PC-9 (cell line): ENCODE measurements at regions not wholly inside any gene's neighbourhood (a gene's known extent, or its start where the extent isn't known, plus 50 kb on each side); places are given as distances from the start of the nearest gene placed in this dataset.

Experiments
- BruUV-seq: library from RNA; stranded (reverse); fragments of 400-500 nt; replicated peaks from 2 replicates; lab custom pipeline; 2021; lab: Mats Ljungman, UMichigan
- CTCF ChIA-PET: fragments of 300-600 bp; sonication (Branson Sonifier 250); formaldehyde crosslinking; loops from one replicate; lab custom pipeline; 2022; ENCODE audit warnings: antibody characterized with exemption; lab: Charles Lee
- POLR2A ChIA-PET: fragments of 300-600 bp; sonication (Branson Sonifier 250); formaldehyde crosslinking; loops from one replicate; lab custom pipeline; 2022; ENCODE audit warnings: antibody characterized with exemption; ENCODE audit not compliant: unreplicated experiment; lab: Charles Lee
- DNase-seq, 2 experiments: peaks; one replicate each; pipeline versions ENCODE4 v3.0.0 to v3.0.0-alpha.2; 2015 to 2022; ENCODE audit warnings: mixed read lengths in 1 of 2
- H2AFZ ChIP-seq: fragments of 200-600 bp; sonication (generic); 2 replicates; pipeline ENCODE4 v1.8.1; 2017; ENCODE audit warnings: antibody characterized with exemption
- H3F3A ChIP-seq: fragments of 200-600 bp; sonication (generic); 2 replicates; pipeline ENCODE4 v1.8.1; 2017; ENCODE audit warnings: antibody characterized with exemption, mild to moderate bottlenecking, low read depth; ENCODE audit not compliant: insufficient read depth
- H3K27ac ChIP-seq: fragments of 200-600 bp; sonication (generic); 2 replicates; pipeline ENCODE4 v1.6.1; 2016; ENCODE audit warnings: mixed run types
- H3K27me3 ChIP-seq: fragments of 200-600 bp; sonication (generic); 2 replicates; pipeline ENCODE4 v1.6.1; 2016; ENCODE audit warnings: low read depth, mixed run types; ENCODE audit not compliant: insufficient read depth
- H3K36me3 ChIP-seq: fragments of 200-600 bp; sonication (generic); 2 replicates; pipeline ENCODE4 v1.6.1; 2016; ENCODE audit warnings: low read depth, mixed run types
- H3K4me1 ChIP-seq: fragments of 200-600 bp; sonication (generic); replicated peaks from 2 replicates; pipeline ENCODE4 v1.6.1; 2016; ENCODE audit warnings: mixed run types; ENCODE audit not compliant: insufficient read depth
- H3K4me2 ChIP-seq: fragments of 200-600 bp; sonication (generic); 2 replicates; pipeline ENCODE4 v1.6.1; 2017; ENCODE audit warnings: mixed run types
- H3K4me3 ChIP-seq: fragments of 200-600 bp; sonication (generic); 2 replicates; pipeline ENCODE4 v1.6.1; 2016; ENCODE audit warnings: mixed run types
- H3K79me2 ChIP-seq: fragments of 200-600 bp; sonication (generic); 2 replicates; pipeline ENCODE4 v1.6.1; 2017; ENCODE audit warnings: low read depth, mixed run types
- H3K9me2 ChIP-seq: fragments of 200-600 bp; sonication (generic); 2 replicates; pipeline ENCODE4 v1.8.1; 2017; ENCODE audit warnings: mild to moderate bottlenecking; ENCODE audit not compliant: insufficient read depth
- H3K9me3 ChIP-seq: fragments of 200-600 bp; sonication (generic); 2 replicates; pipeline ENCODE4 v1.8.1; 2016; ENCODE audit warnings: low read depth; ENCODE audit not compliant: insufficient read depth
- H4K20me1 ChIP-seq: fragments of 200-600 bp; sonication (generic); 2 replicates; pipeline ENCODE4 v1.8.1; 2017; ENCODE audit not compliant: insufficient read depth
- CTCF ChIP-seq: fragments of 200-600 bp; sonication (generic); conservative IDR thresholded peaks from 2 replicates; pipeline ENCODE4 v1.6.1; 2017; ENCODE audit warnings: mixed run types, antibody characterized with exemption, mild to moderate bottlenecking, moderate library complexity
- EZH2 ChIP-seq: fragments of 200-600 bp; sonication (generic); IDR thresholded peaks from 2 replicates; pipeline ENCODE4 v1.8.0; 2017; ENCODE audit warnings: antibody characterized with exemption, low read depth
- intact Hi-C: fragments of 100-400 bp; cut with micrococcal nuclease; formaldehyde crosslinking; loops from one replicate; pipeline ENCODE4 v1.10.0; 2022; ENCODE audit not compliant: unreplicated experiment

- CTCF ChIA-PET = no interaction called here
- no peaks in the 10 kb centered on the region for H3K27me3 ChIP-seq
- intact Hi-C loops = no loop called here
- H3K4me1 ChIP-seq = no peaks in the 10 kb centered on the region
- H3K9me2 ChIP-seq = no peaks in the 10 kb centered on the region
- POLR2A ChIA-PET = no interaction called here
- no peak overlapping the region for H3K4me3 ChIP-seq
- H3K36me3 ChIP-seq = no peaks in the 10 kb centered on the region
- DNase-seq = no peak
- H3K27ac ChIP-seq = no peak overlapping the region
- no peak overlapping the region for H2AFZ ChIP-seq
- H3F3A ChIP-seq = no peaks in the 10 kb centered on the region
- no peaks in the 10 kb centered on the region for H3K79me2 ChIP-seq
- H3K4me2 ChIP-seq = no peak overlapping the region
- TF ChIP-seq EZH2 (no peak), CTCF (no peak)
- no peaks in the 10 kb centered on the region for H4K20me1 ChIP-seq
- no peaks in the 10 kb centered on the region for H3K9me3 ChIP-seq
- no TSS peak for BruUV-seq
Measured at GRCh38 chr1:199510314-199510713, 517.2 kb upstream of the NR5A2 start.

GRCh38 chr1:199512037-199512710, 515.3 kb upstream of the NR5A2 start:
- TF ChIP-seq CTCF = no peak
- TF ChIP-seq EZH2 = no peak

GRCh38 chr1:199515261-199515660, 512.2 kb upstream of the NR5A2 start:
- Histone ChIP-seq H3K4me3 (no peak overlapping the region), H3K27me3 (no peaks in the 10 kb centered on the region), H3K9me3 (no peaks in the 10 kb centered on the region), H3F3A (no peaks in the 10 kb centered on the region), H3K9me2 (no peaks in the 10 kb centered on the region), H3K27ac (no peak overlapping the region), H4K20me1 (no peaks in the 10 kb centered on the region), H3K79me2 (no peaks in the 10 kb centered on the region), H3K4me2 (no peak overlapping the region), H3K4me1 (no peaks in the 10 kb centered on the region), H3K36me3 (no peaks in the 10 kb centered on the region), H2AFZ (no peak overlapping the region)
- POLR2A ChIA-PET = no interaction called here
- TF ChIP-seq EZH2 (no peak), CTCF (no peak)
- intact Hi-C loops = no loop called here
- CTCF ChIA-PET = no interaction called here
- no peak for DNase-seq
- no TSS peak for BruUV-seq

More at GRCh38 chr1:199512037-199512710, 515.3 kb upstream of the NR5A2 start:
- Histone ChIP-seq H3K27ac (no peak overlapping the region), H3K4me3 (no peak overlapping the region), H3K79me2 (no peaks in the 10 kb centered on the region), H3K36me3 (no peaks in the 10 kb centered on the region), H3K4me2 (no peak overlapping the region), H2AFZ (no peak overlapping the region), H3K4me1 (no peaks in the 10 kb centered on the region), H3F3A (no peaks in the 10 kb centered on the region), H3K27me3 (no peaks in the 10 kb centered on the region), H3K9me2 (no peaks in the 10 kb centered on the region), H4K20me1 (no peaks in the 10 kb centered on the region), H3K9me3 (no peaks in the 10 kb centered on the region)
- BruUV-seq = no TSS peak
- POLR2A ChIA-PET = no interaction called here
- CTCF ChIA-PET = interaction anchor here (0.6 kb wide), 1 partner anchor 657 kb away, joined by 3 read pairs; no protein-coding TSS in a partner anchor
- no peak for DNase-seq
- intact Hi-C loops = no loop called here
